Mucosa of descending colon (tissue), 3 donors: ENCODE measurements at regions not wholly inside any gene's neighbourhood (a gene's known extent, or its start where the extent isn't known, plus 50 kb on each side); places are given as distances from the start of the nearest gene placed in this dataset.

Source experiments
- ATAC-seq: fragments of 200-7000 bp; cut with Tn5 transposase; one replicate; pipeline ENCODE4 v1.9.1; 2020; ENCODE audit warnings: mild to moderate bottlenecking, moderate library complexity
- DNase-seq, 3 donors: peaks; one replicate each; pipeline ENCODE4 v3.0.0-alpha.2; 2020
- H3K36me3 ChIP-seq: fragments of 200-600 bp; one replicate; pipeline ENCODE4 v1.8.0; 2021; ENCODE audit warnings: low read depth, mild to moderate bottlenecking
- H3K4me1 ChIP-seq: fragments of 200-600 bp; one replicate; pipeline ENCODE4 v1.8.0; 2021; ENCODE audit warnings: low read depth, mild to moderate bottlenecking
- H3K4me3 ChIP-seq: fragments of 200-600 bp; one replicate; pipeline ENCODE4 v1.8.0; 2021; ENCODE audit warnings: mild to moderate bottlenecking
- H3K9me3 ChIP-seq: fragments of 200-600 bp; one replicate; pipeline ENCODE4 v1.8.0; 2021; ENCODE audit warnings: mild to moderate bottlenecking
- intact Hi-C, 2 donors: fragments of 100-400 bp; cut with DNase I in 1 of 2; cut with micrococcal nuclease in 1 of 2; formaldehyde crosslinking; loops; one replicate each; pipeline versions ENCODE4 v1.11.0 to v1.11.1; 2022; cut with DNase I, micrococcal nuclease
- TF ChIP-seq, protein P1 (sequence below): fragments of 200-600 bp; IDR thresholded peaks from one replicate; pipeline ENCODE4 v1.8.0; 2022; ENCODE audit warnings: antibody characterized with exemption, mild to moderate bottlenecking
- donor health status: DM: no; HTN: no; CAD: no; lungs with moderate emphysema.
- donor health status: DM: no; HTN: no; CAD: no.
- donor health status: DM: no; HTN: yes; CAD: no.

GRCh38 chr18:11336241-11336640 lies 186.9 kb upstream of the PIEZO2 start:
- TF ChIP-seq, protein P1, sequence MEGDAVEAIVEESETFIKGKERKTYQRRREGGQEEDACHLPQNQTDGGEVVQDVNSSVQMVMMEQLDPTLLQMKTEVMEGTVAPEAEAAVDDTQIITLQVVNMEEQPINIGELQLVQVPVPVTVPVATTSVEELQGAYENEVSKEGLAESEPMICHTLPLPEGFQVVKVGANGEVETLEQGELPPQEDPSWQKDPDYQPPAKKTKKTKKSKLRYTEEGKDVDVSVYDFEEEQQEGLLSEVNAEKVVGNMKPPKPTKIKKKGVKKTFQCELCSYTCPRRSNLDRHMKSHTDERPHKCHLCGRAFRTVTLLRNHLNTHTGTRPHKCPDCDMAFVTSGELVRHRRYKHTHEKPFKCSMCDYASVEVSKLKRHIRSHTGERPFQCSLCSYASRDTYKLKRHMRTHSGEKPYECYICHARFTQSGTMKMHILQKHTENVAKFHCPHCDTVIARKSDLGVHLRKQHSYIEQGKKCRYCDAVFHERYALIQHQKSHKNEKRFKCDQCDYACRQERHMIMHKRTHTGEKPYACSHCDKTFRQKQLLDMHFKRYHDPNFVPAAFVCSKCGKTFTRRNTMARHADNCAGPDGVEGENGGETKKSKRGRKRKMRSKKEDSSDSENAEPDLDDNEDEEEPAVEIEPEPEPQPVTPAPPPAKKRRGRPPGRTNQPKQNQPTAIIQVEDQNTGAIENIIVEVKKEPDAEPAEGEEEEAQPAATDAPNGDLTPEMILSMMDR, result no peak
- peaks cover 26% of the 10 kb centered on the region for H3K9me3 ChIP-seq
- intact Hi-C loops, result no loop called here
- H3K36me3 ChIP-seq, result no peaks in the 10 kb centered on the region
- ATAC-seq (no peak), DNase-seq (no peak)
- no peak overlapping the region for H3K4me3 ChIP-seq
- no peaks in the 10 kb centered on the region for H3K4me1 ChIP-seq

- intact Hi-C loops, result no loop called here
- ATAC-seq, result no peak
Observed at GRCh38 chr18:11327391-11328009, 178.1 kb upstream of the PIEZO2 start.

DNA sequence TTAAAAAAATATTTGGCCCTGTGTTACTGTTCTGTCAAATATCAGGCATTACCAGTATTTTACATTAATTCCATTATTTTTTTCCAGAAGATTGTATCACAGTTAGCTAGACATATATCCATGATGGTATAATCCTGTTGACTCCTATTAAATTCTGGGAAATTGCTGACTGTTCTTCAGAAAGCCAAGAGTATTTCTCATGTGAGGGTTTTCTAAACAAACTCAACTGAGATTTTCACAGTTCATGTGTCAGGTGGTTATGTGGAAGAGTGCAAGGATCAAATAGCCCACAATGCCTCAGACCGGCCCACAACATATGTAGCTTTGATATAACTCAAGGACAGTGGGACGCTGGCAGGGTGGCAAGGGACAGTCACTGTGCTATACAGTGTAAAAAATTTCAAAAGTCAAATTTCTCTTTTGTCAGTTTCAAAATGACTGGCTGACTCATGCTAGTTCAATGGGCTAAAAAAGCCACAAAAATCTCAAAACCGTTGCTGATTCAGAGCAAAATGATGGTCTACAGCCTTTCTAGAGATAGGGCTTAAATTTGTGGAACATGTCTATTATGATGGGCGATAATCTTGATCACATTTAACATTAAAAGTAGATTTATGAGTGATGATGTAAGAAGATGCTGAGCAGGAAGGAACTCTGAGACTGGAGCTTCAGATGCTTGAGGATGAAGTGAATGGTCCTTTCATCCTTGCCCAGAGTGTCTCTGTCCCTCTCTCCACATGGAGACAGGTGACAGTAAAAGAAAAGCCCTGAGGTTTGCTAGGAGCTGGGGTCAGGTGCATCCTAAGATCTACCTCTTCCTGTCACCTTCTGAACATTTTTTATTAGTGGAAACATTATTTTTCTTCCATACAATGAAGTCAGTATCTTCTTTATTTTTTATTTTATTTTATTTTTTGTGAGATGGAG lies 175.8 kb upstream of the PIEZO2 start:
- ATAC-seq (no peak), DNase-seq (no peak)
- H3K36me3 ChIP-seq, result no peaks in the 10 kb centered on the region
- no peak overlapping the region for H3K4me3 ChIP-seq
- H3K4me1 ChIP-seq, result no peaks in the 10 kb centered on the region
- H3K9me3 ChIP-seq, result peaks cover 28% of the 10 kb centered on the region
- TF ChIP-seq, protein P1, result no peak
- intact Hi-C loops, result no loop called here

More at GRCh38 chr18:11327391-11328009, 178.1 kb upstream of the PIEZO2 start:
- no peak for DNase-seq
- Histone ChIP-seq H3K4me1 (no peaks in the 10 kb centered on the region), H3K4me3 (no peak overlapping the region), H3K9me3 (peaks cover 28% of the 10 kb centered on the region), H3K36me3 (no peaks in the 10 kb centered on the region)
- TF ChIP-seq, protein P1, result no peak

DNA sequence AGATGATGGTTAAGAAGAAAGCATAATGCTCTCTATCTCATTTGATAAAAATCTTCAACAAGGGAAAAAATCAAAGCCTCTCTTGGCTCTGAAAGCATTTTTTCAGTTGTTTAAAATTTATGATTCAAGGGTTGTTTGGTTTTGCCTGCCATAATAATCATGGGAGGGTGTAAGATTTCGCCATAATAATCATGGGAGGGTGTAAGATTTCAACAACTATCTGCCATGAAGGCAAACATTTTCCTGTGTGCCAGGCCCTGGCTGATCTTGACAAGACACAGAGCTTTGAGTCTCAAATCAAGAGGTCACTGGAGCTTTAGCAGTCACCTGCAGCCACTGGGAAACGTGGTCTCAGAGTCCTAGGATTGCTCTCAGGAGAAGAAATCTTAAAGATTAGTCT lies 175.1 kb upstream of the PIEZO2 start:
- intact Hi-C loops, result no loop called here

GRCh38 chr18:11323359-11323819 lies 174.0 kb upstream of the PIEZO2 start:
- DNase-seq, result peak in 1 of 3 donors; percentile 49
- H3K36me3 ChIP-seq, result no peaks in the 10 kb centered on the region
- peaks cover 24% of the 10 kb centered on the region for H3K9me3 ChIP-seq
- no peak for ATAC-seq
- H3K4me3 ChIP-seq, result no peak overlapping the region
- intact Hi-C loops, result no loop called here
- TF ChIP-seq, protein P1, result no peak
- H3K4me1 ChIP-seq, result no peaks in the 10 kb centered on the region

More for the DNA sequence above, 175.1 kb upstream of the PIEZO2 start:
- Histone ChIP-seq H3K4me1 (no peaks in the 10 kb centered on the region), H3K9me3 (peaks cover 28% of the 10 kb centered on the region), H3K4me3 (no peak overlapping the region), H3K36me3 (no peaks in the 10 kb centered on the region)
- DNase-seq (no peak), ATAC-seq (no peak)
- TF ChIP-seq, protein P1, result no peak
